Activated naive CD8-positive, alpha-beta T cell treated with anti-CD3 and anti-CD28 coated beads, Interleukin-2, amount 50 U/mL, for 24 hours (primary cell): ENCODE measurements at regions not wholly inside any gene's neighbourhood (a gene's known extent, or its start where the extent isn't known, plus 50 kb on each side); places are given as distances from the start of the nearest gene placed in this dataset.

Source experiments
- ATAC-seq: fragments of 150-1000 bp; cut with Tn5 transposase; one replicate; pipeline ENCODE4 v1.10.0; 2021
- DNase-seq: peaks from one replicate; pipeline ENCODE4 v3.0.0; 2021
- H3K27ac Mint-ChIP-seq: one replicate; pipeline ENCODE4 v1.8.0; 2021; ENCODE audit warnings: mild to moderate bottlenecking, mixed read lengths
- H3K27me3 Mint-ChIP-seq: one replicate; pipeline ENCODE4 v1.8.0; 2021; ENCODE audit warnings: mixed read lengths
- H3K36me3 Mint-ChIP-seq: one replicate; pipeline ENCODE4 v1.8.0; 2021; ENCODE audit warnings: low read depth, mixed read lengths
- H3K4me1 Mint-ChIP-seq: one replicate; pipeline ENCODE4 v1.8.0; 2021; ENCODE audit warnings: mixed read lengths
- H3K4me3 Mint-ChIP-seq: one replicate; pipeline ENCODE4 v1.8.0; 2021; ENCODE audit warnings: mild to moderate bottlenecking, moderate library complexity, mixed read lengths
- H3K9me3 Mint-ChIP-seq: one replicate; pipeline ENCODE4 v1.8.0; 2021; ENCODE audit warnings: mixed read lengths

GRCh38 chr3:72347819-72348319, 500.4 kb downstream of the SHQ1 start:
- DNase-seq (peak; percentile 64), ATAC-seq (peak; percentile 63)
- Mint-ChIP-seq H3K27ac (peak overlapping the region; percentile 29), H3K4me1 (peaks cover 58% of the 10 kb centered on the region), H3K27me3 (peaks cover 5% of the 10 kb centered on the region), H3K9me3 (no peaks in the 10 kb centered on the region), H3K36me3 (no peaks in the 10 kb centered on the region), H3K4me3 (peak overlapping the region; percentile 7)

GRCh38 chr3:72346526-72346926, 501.7 kb downstream of the SHQ1 start:
- ATAC-seq (no peak), DNase-seq (no peak)
- Mint-ChIP-seq H3K4me1 (peaks cover 67% of the 10 kb centered on the region), H3K9me3 (no peaks in the 10 kb centered on the region), H3K4me3 (no peak overlapping the region), H3K27me3 (peaks cover 5% of the 10 kb centered on the region), H3K36me3 (no peaks in the 10 kb centered on the region), H3K27ac (no peak overlapping the region)

- Mint-ChIP-seq H3K4me3 (no peak overlapping the region), H3K4me1 (peaks cover 72% of the 10 kb centered on the region), H3K27ac (no peak overlapping the region), H3K36me3 (no peaks in the 10 kb centered on the region), H3K27me3 (peaks cover 5% of the 10 kb centered on the region), H3K9me3 (no peaks in the 10 kb centered on the region)
- DNase-seq (no peak), ATAC-seq (no peak)
These were observed 502.3 kb downstream of the SHQ1 start for GRCh38 chr3:72345980-72346379.

GRCh38 chr3:72345237-72345878, 502.9 kb downstream of the SHQ1 start:
- DNase-seq = no peak
- Mint-ChIP-seq H3K27me3 (peaks cover 5% of the 10 kb centered on the region), H3K27ac (peak overlapping the region; percentile 21), H3K4me1 (peaks cover 77% of the 10 kb centered on the region), H3K9me3 (no peaks in the 10 kb centered on the region), H3K4me3 (no peak overlapping the region), H3K36me3 (no peaks in the 10 kb centered on the region)
- no peak for ATAC-seq

GRCh38 chr3:72344647-72345046, 503.6 kb downstream of the SHQ1 start:
- Mint-ChIP-seq H3K4me3 (no peak overlapping the region), H3K36me3 (no peaks in the 10 kb centered on the region), H3K27me3 (peaks cover 5% of the 10 kb centered on the region), H3K27ac (no peak overlapping the region), H3K4me1 (peaks cover 79% of the 10 kb centered on the region), H3K9me3 (no peaks in the 10 kb centered on the region)
- ATAC-seq = no peak
- no peak for DNase-seq

GRCh38 chr3:72344236-72344635, 504.0 kb downstream of the SHQ1 start:
- no peak overlapping the region for H3K4me3 Mint-ChIP-seq
- ATAC-seq (no peak), DNase-seq (no peak)
- H3K27ac Mint-ChIP-seq = no peak overlapping the region
- H3K4me1 Mint-ChIP-seq = peaks cover 79% of the 10 kb centered on the region
- H3K36me3 Mint-ChIP-seq = no peaks in the 10 kb centered on the region
- H3K27me3 Mint-ChIP-seq = peaks cover 4% of the 10 kb centered on the region
- no peaks in the 10 kb centered on the region for H3K9me3 Mint-ChIP-seq

- H3K4me3 Mint-ChIP-seq = no peak overlapping the region
- H3K27me3 Mint-ChIP-seq = no peaks in the 10 kb centered on the region
- no peaks in the 10 kb centered on the region for H3K9me3 Mint-ChIP-seq
- ATAC-seq = peak; percentile 40
- DNase-seq = peak; percentile 25
- peaks cover 73% of the 10 kb centered on the region for H3K4me1 Mint-ChIP-seq
- H3K36me3 Mint-ChIP-seq = no peaks in the 10 kb centered on the region
- H3K27ac Mint-ChIP-seq = peak overlapping the region; percentile 1
These were observed 505.2 kb downstream of the SHQ1 start for GRCh38 chr3:72343078-72343477.

GRCh38 chr3:72342450-72342849, 505.8 kb downstream of the SHQ1 start:
- no peaks in the 10 kb centered on the region for H3K9me3 Mint-ChIP-seq
- H3K4me1 Mint-ChIP-seq = peaks cover 67% of the 10 kb centered on the region
- no peak overlapping the region for H3K4me3 Mint-ChIP-seq

GRCh38 chr3:72341920-72342319, 506.3 kb downstream of the SHQ1 start:
- H3K27ac Mint-ChIP-seq = peak overlapping the region; percentile 46
- no peaks in the 10 kb centered on the region for H3K9me3 Mint-ChIP-seq
- no peak for DNase-seq
- no peak overlapping the region for H3K4me3 Mint-ChIP-seq
- no peak for ATAC-seq
- H3K4me1 Mint-ChIP-seq = peaks cover 61% of the 10 kb centered on the region
- H3K36me3 Mint-ChIP-seq = no peaks in the 10 kb centered on the region
- no peaks in the 10 kb centered on the region for H3K27me3 Mint-ChIP-seq

More at GRCh38 chr3:72342450-72342849, 505.8 kb downstream of the SHQ1 start:
- no peak for DNase-seq
- H3K27ac Mint-ChIP-seq = no peak overlapping the region
- no peak for ATAC-seq
- H3K27me3 Mint-ChIP-seq = no peaks in the 10 kb centered on the region
- no peaks in the 10 kb centered on the region for H3K36me3 Mint-ChIP-seq

- no peak for ATAC-seq
- H3K4me3 Mint-ChIP-seq = no peak overlapping the region
- H3K27me3 Mint-ChIP-seq = no peaks in the 10 kb centered on the region
- peak overlapping the region; percentile 46 for H3K27ac Mint-ChIP-seq
- no peak for DNase-seq
- no peaks in the 10 kb centered on the region for H3K9me3 Mint-ChIP-seq
- peaks cover 56% of the 10 kb centered on the region for H3K4me1 Mint-ChIP-seq
- H3K36me3 Mint-ChIP-seq = no peaks in the 10 kb centered on the region
These were observed 506.9 kb downstream of the SHQ1 start for GRCh38 chr3:72341380-72341770.

GRCh38 chr3:72340476-72341379, 507.5 kb downstream of the SHQ1 start:
- ATAC-seq = no peak
- Mint-ChIP-seq H3K9me3 (no peaks in the 10 kb centered on the region), H3K27me3 (no peaks in the 10 kb centered on the region), H3K36me3 (no peaks in the 10 kb centered on the region), H3K27ac (no peak overlapping the region), H3K4me3 (no peak overlapping the region), H3K4me1 (peaks cover 49% of the 10 kb centered on the region)
- DNase-seq = no peak

- no peak overlapping the region for H3K4me3 Mint-ChIP-seq
- H3K27me3 Mint-ChIP-seq = no peaks in the 10 kb centered on the region
- no peaks in the 10 kb centered on the region for H3K9me3 Mint-ChIP-seq
- DNase-seq (no peak), ATAC-seq (no peak)
- H3K36me3 Mint-ChIP-seq = no peaks in the 10 kb centered on the region
- H3K27ac Mint-ChIP-seq = no peak overlapping the region
- peaks cover 43% of the 10 kb centered on the region for H3K4me1 Mint-ChIP-seq
These were observed 508.2 kb downstream of the SHQ1 start for GRCh38 chr3:72340056-72340455.

- Mint-ChIP-seq H3K27me3 (no peaks in the 10 kb centered on the region), H3K4me3 (no peak overlapping the region), H3K36me3 (no peaks in the 10 kb centered on the region), H3K27ac (no peak overlapping the region), H3K4me1 (peaks cover 39% of the 10 kb centered on the region), H3K9me3 (no peaks in the 10 kb centered on the region)
- ATAC-seq (no peak), DNase-seq (no peak)
These were observed 508.6 kb downstream of the SHQ1 start for GRCh38 chr3:72339670-72340030.

- DNase-seq = peak; percentile 54
- no peaks in the 10 kb centered on the region for H3K9me3 Mint-ChIP-seq
- H3K4me1 Mint-ChIP-seq = peaks cover 33% of the 10 kb centered on the region
- ATAC-seq = peak; percentile 85
- H3K27me3 Mint-ChIP-seq = no peaks in the 10 kb centered on the region
- H3K36me3 Mint-ChIP-seq = no peaks in the 10 kb centered on the region
- no peak overlapping the region for H3K27ac Mint-ChIP-seq
- H3K4me3 Mint-ChIP-seq = no peak overlapping the region
These were observed 509.1 kb downstream of the SHQ1 start for GRCh38 chr3:72338942-72339669.
